ENCODE measurements at regions not wholly inside any gene's neighbourhood (a gene's known extent, or its start where the extent isn't known, plus 50 kb on each side); places are given as distances from the start of the nearest gene placed in this dataset.

DNA sequence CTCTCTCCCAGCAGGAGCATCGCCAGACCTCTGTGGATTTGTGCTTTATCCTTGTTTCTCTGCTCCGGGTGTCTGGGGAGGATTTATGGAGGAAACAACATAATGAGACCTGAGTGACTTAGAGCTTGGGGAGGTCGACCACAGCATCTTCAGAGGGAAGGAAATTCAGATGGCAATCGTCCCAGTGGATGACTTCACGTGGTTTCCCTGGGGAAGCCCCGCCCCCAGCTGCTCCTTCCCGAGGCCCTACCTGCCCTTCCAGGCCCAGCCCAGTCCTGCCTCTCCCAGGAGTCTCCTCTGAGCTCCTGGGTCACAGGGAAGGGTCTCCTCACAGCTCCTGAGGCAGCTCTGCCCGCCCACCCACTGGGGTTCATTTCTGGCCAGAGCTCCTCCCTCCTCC, 430.3 kb upstream of the SULF2 start:
- TF ChIP-seq CEBPB (IDR thresholded peaks at IDR 0.05) (no peak), EGR1 (IDR thresholded peaks at IDR 0.05) (no peak), MAX (IDR thresholded peaks at IDR 0.05) (no peak), YY1 (IDR thresholded peaks at IDR 0.05; ENCODE audit: low read depth) (no peak), NFIC (IDR thresholded peaks at IDR 0.05) (no peak), ZBTB7A (IDR thresholded peaks at IDR 0.05; ENCODE audit: low read depth) (no peak), FOXM1 (IDR thresholded peaks at IDR 0.05; ENCODE audit: borderline replicate concordance, low read depth) (no peak), EP300 (IDR thresholded peaks at IDR 0.05; ENCODE audit: borderline replicate concordance) (no peak), TAF1 (IDR thresholded peaks at IDR 0.05; ENCODE audit: low read depth) (no peak), RAD21 (IDR thresholded peaks at IDR 0.05; ENCODE audit: low read depth) (no peak), CREB1 (IDR thresholded peaks at IDR 0.05; ENCODE audit: low read depth) (no peak), REST (IDR thresholded peaks at IDR 0.05; ENCODE audit: low read depth) (no peak), TCF12 (IDR thresholded peaks at IDR 0.05; ENCODE audit: low read depth) (no peak)

All from Ishikawa (cell line).